Upper lobe of left lung (tissue), 6 donors: ENCODE measurements at regions not wholly inside any gene's neighbourhood (a gene's known extent, or its start where the extent isn't known, plus 50 kb on each side); places are given as distances from the start of the nearest gene placed in this dataset.

Experiments
- ATAC-seq, 2 donors: fragments of 200-7000 bp; cut with Tn5 transposase; one replicate each; pipeline ENCODE4 v1.9.1; 2022; ENCODE audit warnings: mild to moderate bottlenecking in 2 of 2, moderate library complexity in 2 of 2; ENCODE audit not compliant: low FRiP score in 2 of 2
- DNase-seq, 2 donors: peaks; one replicate each; pipeline ENCODE4 v3.0.0-alpha.2; 2019 to 2020
- H3K27ac ChIP-seq, 4 donors: fragments of 200-600 bp; sonication (generic); one replicate each; pipeline ENCODE4 v1.5.1; 2016 to 2019
- H3K27me3 ChIP-seq, 4 donors: fragments of 200-600 bp; sonication (generic); one replicate each; pipeline ENCODE4 v1.5.1; 2017 to 2019
- H3K36me3 ChIP-seq, 4 donors: fragments of 200-600 bp; sonication (generic); one replicate each; pipeline ENCODE4 v1.5.1; 2016 to 2019
- H3K4me1 ChIP-seq, 4 donors: fragments of 200-600 bp; sonication (generic); one replicate each; pipeline ENCODE4 v1.5.1; 2018 to 2019
- H3K4me3 ChIP-seq, 4 donors: fragments of 200-600 bp; sonication (generic); one replicate each; pipeline ENCODE4 v1.5.1; 2017 to 2019; ENCODE audit warnings: mild to moderate bottlenecking in 2 of 4, moderate library complexity in 1 of 4
- H3K9me3 ChIP-seq, 4 donors: fragments of 200-600 bp; sonication (generic); one replicate each; pipeline ENCODE4 v1.5.1; 2018 to 2019
- CTCF ChIP-seq, 6 experiments: fragments of 450-650 bp in 4 of 6; fragments of 200-600 bp in 2 of 6; sonication (generic) in 2 of 6; IDR thresholded peaks; one replicate each; pipeline ENCODE4 v1.5.1; 2016 to 2019; ENCODE audit warnings: antibody characterized with exemption in 6 of 6
- EP300 ChIP-seq, 4 donors: sonication (generic); formaldehyde crosslinking; IDR thresholded peaks; one replicate each; pipeline ENCODE4 v1.5.1; 2017; ENCODE audit warnings: antibody characterized with exemption in 4 of 4, control low read depth in 2 of 4
- POLR2A ChIP-seq, 4 donors: fragments of 450-650 bp; IDR thresholded peaks; one replicate each; pipeline ENCODE4 v1.5.1; 2016 to 2017; ENCODE audit warnings: antibody characterized with exemption in 4 of 4, mild to moderate bottlenecking in 2 of 4
- POLR2AphosphoS5 ChIP-seq, 2 donors: sonication (generic); formaldehyde crosslinking; IDR thresholded peaks; one replicate each; pipeline ENCODE4 v1.5.1; 2017; ENCODE audit warnings: antibody characterized with exemption in 2 of 2
- WGBS, 2 donors: methylation state at CpG; one replicate each; pipeline ENCODE4 v1.1.5; 2017 to 2018; 5-methylcytosine and 5-hydroxymethylcytosine counted together
- donor health status: DM: no; HTN: no; CAD: no; lungs with moderate emphysema.
- donor health status: DM: no; HTN: yes; CAD: no; lungs with severe emphysema.

GRCh38 chr3:193940526-193940925 lies 195.4 kb upstream of the HES1 start:
- Histone ChIP-seq H3K4me1 (no peaks in the 10 kb centered on the region), H3K27ac (no peak overlapping the region), H3K36me3 (no peaks in the 10 kb centered on the region), H3K27me3 (no peaks in the 10 kb centered on the region), H3K4me3 (no peak overlapping the region), H3K9me3 (no peaks in the 10 kb centered on the region)
- ATAC-seq (no peak), DNase-seq (no peak)
- TF ChIP-seq EP300 (IDR thresholded peaks at IDR 0.05), result no peak
- TF ChIP-seq POLR2A (IDR thresholded peaks at IDR 0.05), result no peak
- TF ChIP-seq POLR2AphosphoS5 (IDR thresholded peaks at IDR 0.05), result no peak
- TF ChIP-seq CTCF (IDR thresholded peaks at IDR 0.05), result no peak
- 73 to 85% methylated on average over 7 of the region's 7 CpGs for WGBS, 2 donors

GRCh38 chr3:193941486-193941885 lies 194.5 kb upstream of the HES1 start:
- WGBS, 2 donors, result 83 to 92% methylated on average over 10 of the region's 10 CpGs
- no peaks in the 10 kb centered on the region for H3K27me3 ChIP-seq
- DNase-seq, result no peak

GRCh38 chr3:193942516-193943055 lies 193.4 kb upstream of the HES1 start:
- H3K27ac ChIP-seq, result no peak overlapping the region
- TF ChIP-seq EP300 (IDR thresholded peaks at IDR 0.05) (no peak), POLR2A (IDR thresholded peaks at IDR 0.05) (no peak), POLR2AphosphoS5 (IDR thresholded peaks at IDR 0.05) (no peak), CTCF (IDR thresholded peaks at IDR 0.05) (no peak)

More at GRCh38 chr3:193941486-193941885, 194.5 kb upstream of the HES1 start:
- TF ChIP-seq POLR2AphosphoS5 (IDR thresholded peaks at IDR 0.05) (no peak), POLR2A (IDR thresholded peaks at IDR 0.05) (no peak), EP300 (IDR thresholded peaks at IDR 0.05) (no peak), CTCF (IDR thresholded peaks at IDR 0.05) (no peak)
- Histone ChIP-seq H3K27ac (no peak overlapping the region), H3K36me3 (no peaks in the 10 kb centered on the region), H3K9me3 (no peaks in the 10 kb centered on the region), H3K4me3 (no peak overlapping the region), H3K4me1 (no peaks in the 10 kb centered on the region)
- no peak for ATAC-seq

GRCh38 chr3:193943200-193943599 lies 192.7 kb upstream of the HES1 start:
- TF ChIP-seq EP300 (IDR thresholded peaks at IDR 0.05) (no peak), POLR2AphosphoS5 (IDR thresholded peaks at IDR 0.05) (no peak), CTCF (IDR thresholded peaks at IDR 0.05) (no peak), POLR2A (IDR thresholded peaks at IDR 0.05) (no peak)
- 84 to 85% methylated on average over 11 to 13 of the region's 13 CpGs for WGBS, 2 donors
- Histone ChIP-seq H3K4me3 (no peak overlapping the region), H3K27ac (no peak overlapping the region), H3K9me3 (no peaks in the 10 kb centered on the region), H3K36me3 (no peaks in the 10 kb centered on the region), H3K27me3 (no peaks in the 10 kb centered on the region), H3K4me1 (no peaks in the 10 kb centered on the region)
- DNase-seq (peak in 1 of 2 donors; percentile 64), ATAC-seq (no peak)

More at GRCh38 chr3:193942516-193943055, 193.4 kb upstream of the HES1 start:
- Histone ChIP-seq H3K4me3 (no peak overlapping the region), H3K9me3 (no peaks in the 10 kb centered on the region), H3K4me1 (no peaks in the 10 kb centered on the region), H3K36me3 (no peaks in the 10 kb centered on the region), H3K27me3 (no peaks in the 10 kb centered on the region)
- ATAC-seq (no peak), DNase-seq (no peak)
- 84 to 86% methylated on average over 9 of the region's 9 CpGs for WGBS, 2 donors

- Histone ChIP-seq H3K27me3 (no peaks in the 10 kb centered on the region), H3K4me3 (no peak overlapping the region), H3K27ac (no peak overlapping the region), H3K4me1 (no peaks in the 10 kb centered on the region), H3K36me3 (no peaks in the 10 kb centered on the region), H3K9me3 (no peaks in the 10 kb centered on the region)
- peak in 1 of 2 donors; percentile 66 for DNase-seq
- ATAC-seq, result no peak
- 87 to 93% methylated on average over 18 of the region's 18 CpGs for WGBS, 2 donors
- TF ChIP-seq CTCF (IDR thresholded peaks at IDR 0.05) (no peak), POLR2AphosphoS5 (IDR thresholded peaks at IDR 0.05) (no peak), POLR2A (IDR thresholded peaks at IDR 0.05) (no peak), EP300 (IDR thresholded peaks at IDR 0.05) (no peak)
Observed at GRCh38 chr3:193943851-193944517, 192.0 kb upstream of the HES1 start.
